Mucosa of rectum (tissue), 2 donors: ENCODE measurements at regions not wholly inside any gene's neighbourhood (a gene's known extent, or its start where the extent isn't known, plus 50 kb on each side); places are given as distances from the start of the nearest gene placed in this dataset.

ENCODE experiments used
- H3K27ac ChIP-seq, 2 donors: one replicate each; pipeline ENCODE4 v1.7.0; 2013; ENCODE audit warnings: inconsistent platforms in 2 of 2, low read depth in 2 of 2, low read length in 2 of 2
- H3K27me3 ChIP-seq, 2 donors: one replicate each; pipeline ENCODE4 v1.7.0; 2013; ENCODE audit warnings: low read length in 2 of 2; ENCODE audit not compliant: control insufficient read depth in 2 of 2, insufficient read depth in 2 of 2
- H3K36me3 ChIP-seq, 2 donors: one replicate each; pipeline ENCODE4 v1.7.0; 2013; ENCODE audit warnings: low read length in 2 of 2; ENCODE audit not compliant: control insufficient read depth in 2 of 2, insufficient read depth in 2 of 2
- H3K4me1 ChIP-seq, 2 donors: one replicate each; pipeline ENCODE4 v1.7.0; 2013; ENCODE audit warnings: low read length in 2 of 2, mild to moderate bottlenecking in 1 of 2; ENCODE audit not compliant: control insufficient read depth in 2 of 2, insufficient read depth in 2 of 2
- H3K4me3 ChIP-seq, 2 donors: one replicate each; pipeline ENCODE4 v1.7.0; 2013; ENCODE audit warnings: low read length in 2 of 2
- H3K9ac ChIP-seq, 2 donors: one replicate each; pipeline ENCODE4 v1.7.0; 2013; ENCODE audit warnings: low read length in 2 of 2, low read depth in 1 of 2, mild to moderate bottlenecking in 1 of 2
- H3K9me3 ChIP-seq, 2 donors: one replicate each; pipeline ENCODE4 v1.7.0; 2013; ENCODE audit warnings: low read length in 2 of 2; ENCODE audit not compliant: control insufficient read depth in 2 of 2
- donor health status: healthy.
- donor health status: Normal muscosa, but diverticular disease.

GRCh38 chr16:51410125-51410524 is 259.1 kb upstream of the SALL1 start:
- H3K4me3 ChIP-seq: no peak overlapping the region
- no peaks in the 10 kb centered on the region for H3K27me3 ChIP-seq
- H3K4me1 ChIP-seq: no peaks in the 10 kb centered on the region
- H3K9me3 ChIP-seq: no peaks in the 10 kb centered on the region
- H3K9ac ChIP-seq: no peak overlapping the region
- no peaks in the 10 kb centered on the region for H3K36me3 ChIP-seq
- H3K27ac ChIP-seq: no peak overlapping the region

GRCh38 chr16:51409001-51409675 is 258.1 kb upstream of the SALL1 start:
- no peak overlapping the region for H3K27ac ChIP-seq
- H3K4me3 ChIP-seq: no peak overlapping the region
- no peaks in the 10 kb centered on the region for H3K9me3 ChIP-seq
- H3K9ac ChIP-seq: no peak overlapping the region
- no peaks in the 10 kb centered on the region for H3K27me3 ChIP-seq
- no peaks in the 10 kb centered on the region for H3K36me3 ChIP-seq
- no peaks in the 10 kb centered on the region for H3K4me1 ChIP-seq

- Histone ChIP-seq H3K27me3 (no peaks in the 10 kb centered on the region), H3K4me3 (no peak overlapping the region), H3K36me3 (no peaks in the 10 kb centered on the region), H3K9me3 (no peaks in the 10 kb centered on the region), H3K27ac (no peak overlapping the region), H3K4me1 (no peaks in the 10 kb centered on the region), H3K9ac (no peak overlapping the region)
These were observed 257.3 kb upstream of the SALL1 start for GRCh38 chr16:51408357-51408756.

GRCh38 chr16:51407921-51408320 is 256.9 kb upstream of the SALL1 start:
- Histone ChIP-seq H3K9me3 (no peaks in the 10 kb centered on the region), H3K9ac (no peak overlapping the region), H3K4me1 (no peaks in the 10 kb centered on the region), H3K4me3 (no peak overlapping the region), H3K27me3 (no peaks in the 10 kb centered on the region), H3K27ac (no peak overlapping the region), H3K36me3 (no peaks in the 10 kb centered on the region)

- Histone ChIP-seq H3K27ac (no peak overlapping the region), H3K27me3 (no peaks in the 10 kb centered on the region), H3K36me3 (no peaks in the 10 kb centered on the region), H3K9me3 (no peaks in the 10 kb centered on the region), H3K4me3 (no peak overlapping the region), H3K9ac (no peak overlapping the region), H3K4me1 (no peaks in the 10 kb centered on the region)
These were observed 256.1 kb upstream of the SALL1 start for GRCh38 chr16:51407199-51407598.

- Histone ChIP-seq H3K9me3 (no peaks in the 10 kb centered on the region), H3K27me3 (no peaks in the 10 kb centered on the region), H3K4me1 (no peaks in the 10 kb centered on the region), H3K4me3 (no peak overlapping the region), H3K9ac (no peak overlapping the region), H3K36me3 (no peaks in the 10 kb centered on the region), H3K27ac (no peak overlapping the region)
These were observed 254.3 kb upstream of the SALL1 start for GRCh38 chr16:51405361-51405760.

GRCh38 chr16:51404386-51404785 is 253.3 kb upstream of the SALL1 start:
- Histone ChIP-seq H3K9me3 (no peaks in the 10 kb centered on the region), H3K36me3 (no peaks in the 10 kb centered on the region), H3K27ac (no peak overlapping the region), H3K27me3 (no peaks in the 10 kb centered on the region), H3K4me3 (no peak overlapping the region), H3K4me1 (no peaks in the 10 kb centered on the region), H3K9ac (no peak overlapping the region)

- H3K36me3 ChIP-seq: no peaks in the 10 kb centered on the region
- no peak overlapping the region for H3K4me3 ChIP-seq
- H3K4me1 ChIP-seq: no peaks in the 10 kb centered on the region
- no peaks in the 10 kb centered on the region for H3K27me3 ChIP-seq
- H3K27ac ChIP-seq: no peak overlapping the region
- no peak overlapping the region for H3K9ac ChIP-seq
- H3K9me3 ChIP-seq: no peaks in the 10 kb centered on the region
These were observed 251.7 kb upstream of the SALL1 start for GRCh38 chr16:51402785-51403184.

- Histone ChIP-seq H3K9me3 (no peaks in the 10 kb centered on the region), H3K27me3 (no peaks in the 10 kb centered on the region), H3K27ac (no peak overlapping the region), H3K36me3 (no peaks in the 10 kb centered on the region), H3K4me1 (no peaks in the 10 kb centered on the region), H3K9ac (no peak overlapping the region), H3K4me3 (no peak overlapping the region)
These were observed 251.2 kb upstream of the SALL1 start for GRCh38 chr16:51402298-51402697.

- Histone ChIP-seq H3K4me3 (no peak overlapping the region), H3K36me3 (no peaks in the 10 kb centered on the region), H3K27me3 (no peaks in the 10 kb centered on the region), H3K27ac (no peak overlapping the region), H3K9me3 (no peaks in the 10 kb centered on the region), H3K9ac (no peak overlapping the region), H3K4me1 (no peaks in the 10 kb centered on the region)
These were observed 250.6 kb upstream of the SALL1 start for GRCh38 chr16:51401673-51402072.
